Muscle of arm (tissue), 1 donor: ENCODE measurements at regions not wholly inside any gene's neighbourhood (a gene's known extent, or its start where the extent isn't known, plus 50 kb on each side); places are given as distances from the start of the nearest gene placed in this dataset.

ENCODE experiments used
- DNase-seq: peaks from one replicate; pipeline ENCODE4 v3.0.0-alpha.2; 2013

- no peak for DNase-seq
Observed at GRCh38 chr13:40337651-40338050, 328.8 kb downstream of the FOXO1 start.

DNA sequence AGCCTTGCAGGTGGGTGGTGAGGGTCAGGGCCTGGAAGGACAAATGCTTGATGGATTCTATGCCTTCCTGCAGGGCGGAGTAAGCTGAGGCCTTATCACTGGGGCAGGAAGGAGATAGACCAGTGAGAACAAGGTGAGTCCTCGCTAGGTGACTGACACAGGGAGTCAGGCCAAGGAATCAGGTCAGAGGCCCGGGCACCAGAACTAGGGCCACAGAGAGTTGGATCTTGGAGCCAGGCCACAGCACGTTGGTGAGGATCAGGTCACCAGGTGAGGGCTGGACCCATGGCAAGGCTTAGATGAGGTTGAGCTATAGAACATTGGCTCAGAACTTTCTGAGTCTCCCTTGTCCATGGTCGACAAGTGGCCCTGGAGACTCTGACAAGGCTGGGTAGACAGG is 328.2 kb downstream of the FOXO1 start:
- DNase-seq = no peak

- DNase-seq = no peak
Observed at GRCh38 chr13:40340368-40341095, 325.9 kb downstream of the FOXO1 start.

GRCh38 chr13:40341096-40341471 is 325.4 kb downstream of the FOXO1 start:
- no peak for DNase-seq

DNA sequence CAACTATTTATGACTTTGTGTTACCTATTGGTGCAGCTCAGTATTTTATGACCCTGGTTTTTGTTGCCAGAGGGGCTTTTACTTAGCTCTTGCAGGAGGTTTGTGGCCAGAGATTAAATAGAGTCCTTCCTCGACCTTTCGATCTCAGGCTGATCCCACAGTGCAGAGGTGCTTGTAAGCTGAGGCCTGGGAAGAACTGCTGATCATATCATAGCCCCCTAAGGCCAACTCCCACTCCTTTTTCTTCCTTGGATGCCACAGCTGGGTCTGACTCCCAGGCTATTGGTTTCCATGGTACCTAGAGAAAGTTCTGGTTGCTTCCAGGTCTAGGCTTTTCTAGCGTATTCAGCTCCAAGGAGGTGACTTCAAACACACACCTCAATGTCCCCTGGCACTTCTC is 324.9 kb downstream of the FOXO1 start:
- DNase-seq = no peak

GRCh38 chr13:40342461-40342860 is 324.0 kb downstream of the FOXO1 start:
- DNase-seq = no peak

- DNase-seq = no peak
Observed at GRCh38 chr13:40342901-40343300, 323.5 kb downstream of the FOXO1 start.

- no peak for DNase-seq
Observed at GRCh38 chr13:40343550-40344269, 322.7 kb downstream of the FOXO1 start.

DNA sequence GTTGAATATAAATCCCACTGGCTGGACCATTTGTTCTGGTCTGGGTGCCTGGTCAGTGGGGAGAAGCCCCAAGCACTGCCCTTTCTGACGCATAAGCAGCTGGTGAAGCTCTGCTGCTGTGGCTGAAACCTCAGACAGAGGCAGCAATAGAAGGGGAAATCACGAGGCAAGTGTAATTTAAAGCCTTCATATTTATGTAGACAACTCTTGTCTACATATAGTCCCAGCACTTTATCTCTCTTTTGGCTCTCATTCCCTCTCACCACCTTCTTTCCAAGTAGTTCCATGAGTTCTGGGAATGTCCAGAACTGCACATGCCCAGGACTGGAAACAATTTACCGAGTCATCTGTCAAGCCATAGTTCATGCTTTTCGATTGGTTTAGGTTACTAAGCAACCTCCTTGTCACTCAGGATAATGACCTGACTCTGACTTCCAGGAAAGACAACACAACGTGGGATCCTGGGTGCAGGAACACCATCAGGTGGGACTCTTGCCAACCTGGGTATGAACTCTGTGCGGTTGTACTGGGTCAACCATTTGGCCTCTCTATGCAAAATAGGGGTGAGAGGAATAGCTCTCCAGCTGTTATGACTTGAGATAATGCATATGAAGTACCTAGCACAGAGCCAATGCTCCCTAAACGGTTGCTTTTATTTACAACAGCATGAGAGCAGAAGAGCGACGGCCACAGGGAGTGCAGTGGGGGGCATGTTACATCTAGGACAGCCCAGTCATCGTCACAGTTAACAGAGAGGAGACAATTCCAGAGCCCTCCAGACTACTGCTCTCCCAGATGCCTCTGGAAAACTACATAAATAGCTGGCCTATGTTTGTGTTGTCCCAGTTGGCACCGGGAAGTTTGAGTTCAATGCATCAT is 321.9 kb downstream of the FOXO1 start:
- no peak for DNase-seq

- DNase-seq = no peak
Observed at GRCh38 chr13:40345149-40345514, 321.3 kb downstream of the FOXO1 start.

GRCh38 chr13:40345654-40346372 is 320.6 kb downstream of the FOXO1 start:
- DNase-seq = no peak

- no peak for DNase-seq
Observed at GRCh38 chr13:40346592-40346991, 319.8 kb downstream of the FOXO1 start.

DNA sequence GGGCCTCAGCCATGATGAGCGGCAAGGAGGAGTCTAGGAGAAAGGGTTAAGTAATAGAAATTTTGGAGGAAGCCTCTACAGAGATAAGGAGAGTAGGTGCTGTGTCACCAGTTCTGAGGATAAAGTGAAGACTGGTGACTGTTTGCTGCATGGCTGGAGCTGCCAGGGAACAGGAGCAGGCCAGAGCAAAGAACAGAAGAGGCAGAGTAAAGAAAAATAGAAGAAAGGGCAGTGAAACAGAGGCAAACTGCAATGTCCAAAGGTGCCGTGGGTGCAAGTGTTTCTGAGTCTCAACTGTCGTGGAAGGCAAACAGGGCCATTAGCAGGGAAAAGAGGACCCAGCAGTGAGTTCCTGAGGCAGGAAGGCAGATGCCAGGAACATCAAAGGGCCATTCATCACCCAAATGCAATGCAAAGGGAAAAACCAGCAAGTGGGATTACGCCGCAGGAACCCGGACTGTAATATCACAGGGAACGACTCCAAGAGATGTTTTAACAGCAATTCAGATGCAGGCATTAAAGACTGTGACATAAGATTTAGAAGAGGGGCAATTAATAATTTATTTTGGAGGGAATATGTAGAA is 318.3 kb downstream of the FOXO1 start:
- no peak for DNase-seq

DNA sequence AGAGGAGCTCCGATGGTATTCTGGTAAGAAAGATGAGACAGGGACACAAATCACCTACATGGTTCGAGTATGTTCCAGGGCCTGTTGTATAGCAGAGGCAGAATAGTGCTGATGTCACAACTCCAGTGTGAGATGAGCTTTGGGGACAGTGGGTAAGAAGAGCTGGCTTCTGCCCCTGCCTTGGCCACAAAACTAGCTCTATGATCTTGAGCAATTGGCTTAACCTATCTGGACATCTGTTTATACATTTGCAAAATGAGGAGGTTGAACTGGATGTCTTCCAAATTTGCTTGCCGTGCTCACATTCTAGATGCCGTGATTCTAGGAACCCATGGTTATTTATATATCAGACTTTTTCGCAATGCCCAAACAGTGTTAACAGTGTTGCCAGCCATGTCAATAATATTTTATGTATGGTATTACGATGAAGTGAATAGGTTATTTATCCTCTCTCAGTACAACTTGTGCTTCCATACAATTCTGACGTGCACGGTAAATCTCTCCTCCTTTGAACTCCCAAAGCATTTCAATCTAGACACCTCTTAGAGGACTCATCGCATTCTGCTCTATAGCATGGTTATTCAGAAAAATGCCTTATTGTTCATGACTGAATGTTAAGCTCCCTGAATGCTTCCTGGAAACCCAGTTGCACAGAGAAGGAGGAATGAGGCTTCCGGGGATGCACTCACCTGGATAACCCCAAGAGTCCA is 316.0 kb downstream of the FOXO1 start:
- DNase-seq = no peak

- DNase-seq = no peak
Observed at GRCh38 chr13:40351537-40352379, 314.7 kb downstream of the FOXO1 start.

DNA sequence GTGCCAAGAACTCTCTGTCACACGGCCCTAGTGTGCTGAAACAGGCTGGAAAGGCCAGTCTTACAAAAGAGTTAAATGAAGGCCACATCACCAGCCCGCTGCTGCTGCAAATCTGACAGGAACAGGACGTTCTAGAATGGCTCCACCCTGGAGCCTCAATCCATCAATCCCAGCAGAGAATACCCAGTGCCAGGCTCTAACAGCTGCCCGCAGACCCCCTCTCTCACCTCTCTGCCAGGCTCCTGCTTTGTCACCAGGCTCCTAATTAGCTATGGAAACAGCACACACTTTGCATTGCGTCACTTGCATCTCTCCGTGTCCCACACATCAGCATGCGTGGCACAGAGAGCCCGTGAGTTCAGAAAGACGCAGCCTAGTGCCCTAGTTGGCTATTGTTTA is 314.1 kb downstream of the FOXO1 start:
- no peak for DNase-seq

DNA sequence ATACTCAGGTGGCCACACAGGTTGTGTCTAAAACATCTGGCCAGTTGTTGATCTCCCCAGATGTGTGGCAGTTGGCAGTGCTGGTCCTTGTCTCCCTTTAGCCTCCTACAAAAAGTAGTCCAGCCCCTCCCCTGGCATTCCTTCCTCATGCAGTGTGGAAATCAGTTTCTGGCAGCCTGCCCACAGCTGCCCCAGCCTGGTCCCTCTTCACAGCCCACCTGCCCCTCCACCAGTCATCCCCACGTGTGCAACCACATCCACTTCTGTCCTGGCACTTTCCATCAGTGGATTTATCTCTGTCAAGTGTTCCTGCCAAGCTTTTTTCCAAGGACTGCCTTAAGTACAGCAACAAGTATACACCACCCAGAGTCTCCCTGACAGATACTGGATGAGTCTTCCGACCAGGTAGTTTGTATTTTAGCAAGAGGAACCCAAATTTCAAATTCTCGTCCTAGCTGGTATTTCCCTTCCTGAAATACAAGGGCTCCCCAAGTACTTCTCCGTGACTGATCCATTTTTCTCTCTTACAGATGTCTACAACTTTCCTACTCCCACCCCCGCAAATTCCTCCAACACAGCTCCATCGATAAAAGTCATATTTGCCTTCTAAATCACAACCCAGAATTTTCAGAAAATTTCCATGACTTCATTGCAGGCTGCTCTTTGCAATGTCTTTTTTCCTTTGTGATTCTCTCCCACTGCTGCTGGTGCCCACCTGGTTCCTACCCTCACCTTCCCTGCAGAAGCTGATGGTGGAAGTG is 313.5 kb downstream of the FOXO1 start:
- no peak for DNase-seq

DNA sequence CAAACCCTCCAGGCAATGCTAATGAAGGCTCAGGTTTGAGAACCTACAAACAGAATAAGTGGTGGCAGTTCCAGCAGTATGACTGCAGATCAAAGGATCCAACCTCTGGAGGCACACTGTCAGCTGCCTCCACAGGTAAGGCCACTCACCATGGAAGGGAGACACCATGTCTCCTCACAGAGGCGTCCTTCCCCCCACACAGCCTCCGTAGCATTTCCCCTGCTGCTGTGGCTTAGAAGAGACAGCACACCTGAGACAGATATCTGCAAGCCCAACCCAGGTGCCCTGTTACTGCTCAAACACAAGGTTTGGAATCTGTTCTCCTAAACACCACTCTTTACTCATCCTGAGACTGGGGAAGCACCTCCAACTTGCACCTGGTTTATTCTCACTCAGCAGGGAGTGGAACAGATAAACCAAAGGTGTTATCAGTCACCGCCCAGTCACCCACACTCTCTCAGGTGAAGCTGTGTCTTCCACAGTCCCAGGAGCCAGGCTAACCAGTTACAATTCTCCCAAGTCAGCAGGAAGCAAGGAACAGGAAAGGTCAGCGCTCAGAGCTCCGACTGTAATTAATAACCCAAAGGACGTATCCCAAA is 311.2 kb downstream of the FOXO1 start:
- no peak for DNase-seq

DNA sequence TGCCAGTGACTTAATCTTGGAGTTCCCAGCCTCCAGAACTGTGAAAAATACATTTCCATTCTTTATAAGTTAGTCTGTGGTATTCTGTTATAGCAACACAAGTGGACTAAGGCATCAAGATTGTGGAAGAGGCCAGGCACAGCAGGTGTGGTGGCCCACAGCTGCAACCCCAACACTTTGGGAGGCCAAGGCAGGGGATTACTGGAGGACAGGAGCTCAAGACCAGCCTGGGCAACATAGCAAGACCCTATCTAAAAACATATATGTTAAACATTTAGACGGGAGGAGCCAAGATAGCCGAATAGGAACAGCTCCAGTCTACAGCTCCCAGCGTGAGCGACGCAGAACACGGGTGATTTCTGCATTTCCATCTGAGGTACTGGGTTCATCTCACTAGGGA is 310.4 kb downstream of the FOXO1 start:
- no peak for DNase-seq
